HG03060 (cell line): ENCODE measurements at regions not wholly inside any gene's neighbourhood (a gene's known extent, or its start where the extent isn't known, plus 50 kb on each side); places are given as distances from the start of the nearest gene placed in this dataset.
"Not testable (repeated sequence)": the region's sequence is repeated elsewhere in the genome, so short reads cannot be mapped to it uniquely, and the experiment has no call there.

Experiments used
- ATAC-seq: cut with Tn5 transposase; IDR thresholded peaks from one replicate; pipeline ENCODE4 v1.9.1; 2021; ENCODE audit warnings: low read depth, moderate number of reproducible peaks; ENCODE audit not compliant: unreplicated experiment

GRCh38 chr1:67609577-67610341 lies 75.2 kb upstream of the GADD45A start:
- no peak for ATAC-seq

DNA sequence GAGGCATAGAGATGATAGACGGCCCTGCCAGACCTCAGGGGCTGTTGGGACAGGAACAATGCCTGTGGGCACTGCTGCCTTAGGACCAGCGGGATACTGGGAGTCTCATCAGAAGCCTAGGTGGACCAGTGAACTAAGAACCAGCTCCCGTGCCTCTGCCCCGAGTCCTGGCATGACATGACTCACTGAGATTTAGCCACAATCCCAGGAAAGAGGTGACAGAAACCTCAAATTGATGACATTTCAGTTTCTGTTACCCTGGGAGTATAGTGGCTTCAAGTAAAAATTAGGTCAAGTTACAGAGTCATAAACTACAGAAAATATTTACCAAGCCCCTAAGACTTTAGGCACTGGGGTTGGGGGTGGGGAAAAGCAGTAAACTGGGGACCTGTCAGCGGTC lies 74.6 kb upstream of the GADD45A start:
- ATAC-seq: no peak

DNA sequence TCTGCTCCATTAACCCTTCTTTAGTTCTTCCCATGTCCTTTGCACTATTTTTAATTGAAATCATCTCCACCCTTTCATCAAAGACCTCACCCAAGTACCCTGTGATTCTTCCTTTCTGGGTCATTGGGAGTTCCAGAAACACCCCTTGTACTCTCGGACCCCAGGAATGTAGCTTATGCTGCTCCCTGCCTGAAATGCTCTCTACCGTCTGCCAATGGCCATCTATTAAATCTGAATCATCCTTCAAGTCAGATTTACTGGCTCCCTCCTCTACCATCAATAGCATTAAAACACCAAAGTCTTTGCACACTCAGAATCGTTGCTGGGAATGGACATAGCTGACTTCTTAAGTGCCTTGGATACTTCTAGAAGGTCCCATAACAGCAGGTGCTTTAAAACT lies 73.2 kb upstream of the GADD45A start:
- ATAC-seq: no peak

GRCh38 chr1:67612788-67613241 lies 72.2 kb upstream of the GADD45A start:
- ATAC-seq: no peak

DNA sequence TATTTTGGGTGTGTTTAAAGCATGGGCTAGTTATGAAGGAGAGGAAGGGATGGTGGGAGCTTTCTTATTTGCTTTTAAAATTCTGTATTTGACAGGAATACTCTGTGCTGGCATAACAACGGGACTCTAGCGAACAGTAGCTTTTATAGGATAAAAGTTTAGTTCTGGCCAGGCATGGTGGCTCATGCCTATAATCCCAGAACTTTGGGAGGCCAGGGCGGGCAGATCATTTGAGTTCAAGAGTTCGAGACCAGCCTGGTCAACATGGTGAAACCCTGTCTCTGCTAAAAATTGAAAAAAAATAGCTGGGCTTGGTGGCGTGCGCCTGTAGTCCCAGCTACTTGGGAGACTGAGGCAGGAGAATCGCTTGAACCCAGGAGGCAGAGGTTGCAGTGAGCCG lies 71.5 kb upstream of the GADD45A start:
- not testable (repeated sequence) for ATAC-seq

- ATAC-seq: no peak
Measured at GRCh38 chr1:67614511-67614934, 70.5 kb upstream of the GADD45A start.

DNA sequence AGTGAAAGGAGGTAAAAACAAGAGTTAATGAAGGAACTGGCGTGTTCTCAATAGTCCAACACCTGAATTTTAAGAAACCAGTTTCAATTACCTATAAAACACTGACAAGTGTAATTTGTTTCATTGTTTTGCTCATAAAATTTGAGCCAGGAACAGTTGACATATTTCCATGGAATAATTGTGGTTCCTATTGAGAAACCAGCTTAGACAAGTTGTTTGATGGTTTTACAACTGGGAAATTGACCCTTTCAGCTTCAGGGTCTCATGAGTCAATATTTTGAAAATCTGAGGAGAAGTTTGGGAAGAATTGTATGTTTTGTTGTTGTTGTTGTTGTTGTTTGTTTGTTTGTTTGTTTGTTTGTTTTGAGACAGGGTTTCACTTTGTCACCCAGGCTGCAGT lies 69.1 kb upstream of the GADD45A start:
- ATAC-seq: no peak

- no peak for ATAC-seq
Measured at GRCh38 chr1:67616394-67616985, 68.5 kb upstream of the GADD45A start.

DNA sequence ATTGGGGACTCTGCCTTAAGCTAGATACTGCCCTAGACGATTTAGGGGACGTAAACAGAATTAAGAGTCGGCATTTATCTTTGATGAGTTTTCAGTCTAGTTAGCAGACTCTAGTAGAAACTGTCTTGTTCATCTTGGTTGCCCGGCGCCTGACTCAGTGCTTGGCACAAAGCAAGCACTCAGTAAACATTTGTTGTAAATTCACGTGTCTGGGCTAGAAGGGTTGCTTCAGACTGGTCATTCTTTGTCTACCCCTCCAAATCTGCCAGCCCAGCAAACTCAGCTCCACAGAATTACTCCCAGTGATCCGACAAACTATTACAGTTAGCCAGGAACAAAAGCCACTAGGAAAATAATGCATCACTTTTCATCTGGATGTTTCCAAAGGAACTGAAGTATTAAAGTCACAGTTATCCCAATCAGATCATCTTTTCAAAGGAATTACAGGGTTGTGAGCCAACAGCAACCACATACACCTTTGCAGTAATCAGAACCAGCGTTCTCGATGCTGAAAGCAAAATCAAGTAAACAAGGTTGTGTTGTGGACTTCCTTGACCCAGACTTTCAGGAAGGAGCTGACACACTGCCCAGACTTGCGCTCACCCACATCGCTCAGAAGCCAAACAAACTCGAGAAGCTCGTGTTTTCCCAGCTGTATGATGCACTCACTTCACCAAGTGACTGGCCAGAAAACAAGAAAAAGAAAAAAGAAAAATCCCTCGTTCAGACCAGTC lies 66.5 kb upstream of the GADD45A start:
- no peak for ATAC-seq

DNA sequence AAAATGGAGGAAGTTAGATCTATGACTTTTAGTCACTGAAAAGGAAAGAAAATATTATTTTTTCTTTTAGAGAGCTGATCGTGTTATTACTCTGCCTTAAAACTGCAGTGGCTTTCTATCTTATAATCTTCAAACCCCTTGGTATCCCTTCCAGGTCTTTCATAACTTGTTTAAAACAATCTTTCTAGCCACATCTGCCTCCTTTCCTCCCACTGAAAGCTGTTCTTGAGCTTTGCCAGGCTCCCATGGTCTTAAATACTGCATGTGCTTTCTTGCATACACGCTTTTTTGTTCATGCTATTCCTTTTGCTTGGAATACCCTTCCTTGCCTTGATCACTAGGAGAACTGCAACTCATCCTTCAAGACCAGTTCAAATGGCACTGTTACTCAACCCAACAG lies 65.9 kb upstream of the GADD45A start:
- ATAC-seq: no peak

DNA sequence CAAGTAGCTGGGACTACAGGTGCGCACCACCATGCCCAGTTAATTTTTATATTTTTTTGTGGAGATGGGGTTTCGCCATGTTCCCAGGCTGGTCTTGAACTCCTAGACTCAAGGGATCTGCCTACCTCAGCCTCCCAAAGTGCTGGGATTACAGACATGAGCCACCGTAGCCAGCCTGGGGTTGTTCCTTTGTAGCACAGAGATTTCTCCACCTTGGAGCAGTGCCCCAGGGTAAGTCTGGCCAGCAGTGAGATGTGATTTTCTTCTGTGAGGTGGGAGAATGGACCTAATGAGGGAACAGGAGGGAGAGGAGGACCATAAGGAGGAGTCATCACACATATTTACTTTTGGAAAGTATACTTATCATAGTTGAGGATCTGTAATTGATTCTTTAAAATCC lies 61.1 kb upstream of the GADD45A start:
- no peak for ATAC-seq

DNA sequence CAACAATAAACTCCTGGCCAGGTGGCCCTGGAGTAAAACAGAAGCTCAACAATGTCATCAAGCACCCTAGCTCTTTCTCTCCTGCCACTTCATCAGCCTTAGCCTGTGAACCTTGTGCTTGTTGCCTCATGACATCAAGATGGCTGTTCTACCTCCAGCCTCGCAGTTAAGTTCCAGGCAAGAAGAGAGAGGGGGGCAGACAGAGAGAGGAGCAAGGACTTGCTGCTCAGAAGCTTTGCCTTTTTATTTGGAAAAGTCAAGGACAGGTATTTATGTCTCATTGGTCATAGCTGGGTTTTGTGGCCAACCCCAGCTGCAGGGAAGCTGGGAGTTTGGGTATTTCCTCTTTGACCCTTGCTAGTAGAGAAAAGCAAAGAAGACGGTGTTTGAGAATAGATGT lies 60.3 kb upstream of the GADD45A start:
- no peak for ATAC-seq

DNA sequence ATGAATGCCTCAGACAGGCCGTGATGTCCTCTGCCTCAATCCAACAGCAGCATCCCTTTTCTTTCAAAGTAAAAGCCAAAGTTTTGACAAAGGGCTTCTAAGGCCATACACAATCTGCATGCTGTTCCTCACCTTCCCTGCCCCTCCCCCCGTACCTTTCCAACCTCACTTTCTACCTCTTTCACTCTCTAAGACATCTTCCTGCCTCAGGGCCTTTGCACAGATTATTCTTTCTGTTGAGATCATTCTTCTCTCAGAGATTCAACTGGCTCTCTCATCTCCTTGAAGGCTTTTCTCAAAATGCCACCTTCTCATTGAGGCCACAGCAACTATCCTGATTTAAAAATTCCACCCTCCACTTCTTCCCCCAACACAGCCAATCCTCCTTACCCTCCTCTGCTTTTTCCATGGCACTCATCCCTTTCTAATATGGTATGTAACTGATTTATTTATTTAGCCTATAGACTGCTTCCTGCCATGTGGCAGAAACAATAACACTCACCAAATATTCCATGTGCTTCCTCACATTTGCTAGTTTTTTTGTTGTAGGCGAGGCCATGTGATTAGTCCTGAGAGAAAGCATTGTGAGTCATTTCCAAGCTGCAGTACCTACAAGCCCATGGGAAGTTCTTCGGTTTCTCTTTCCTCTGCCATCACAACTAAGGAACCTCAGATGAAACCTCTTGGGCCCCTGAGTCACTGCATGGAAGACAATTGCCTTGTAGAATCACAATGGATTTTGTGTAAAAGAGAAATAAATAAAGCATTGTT lies 58.7 kb upstream of the GADD45A start:
- ATAC-seq: no peak

GRCh38 chr1:67626861-67627235 lies 58.2 kb upstream of the GADD45A start:
- no peak for ATAC-seq

DNA sequence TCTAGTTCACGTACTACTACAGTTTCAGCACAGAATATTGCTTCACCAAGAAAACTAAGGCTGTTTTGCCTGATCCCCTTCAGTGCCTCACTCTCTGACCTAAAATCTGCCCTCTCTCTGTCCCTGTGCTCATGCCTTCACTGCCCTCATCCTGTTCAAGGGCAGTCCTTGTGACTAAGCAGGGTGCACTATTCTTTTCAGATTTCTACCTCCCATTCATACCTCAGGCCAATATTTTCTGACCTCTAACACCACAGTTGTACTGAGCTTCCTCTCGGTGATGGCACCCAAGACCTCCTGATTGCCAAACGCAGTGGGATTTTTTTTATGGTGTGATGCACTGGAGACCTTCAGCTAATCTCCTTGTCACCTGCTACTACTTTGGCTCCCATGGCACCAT lies 57.7 kb upstream of the GADD45A start:
- no peak for ATAC-seq

DNA sequence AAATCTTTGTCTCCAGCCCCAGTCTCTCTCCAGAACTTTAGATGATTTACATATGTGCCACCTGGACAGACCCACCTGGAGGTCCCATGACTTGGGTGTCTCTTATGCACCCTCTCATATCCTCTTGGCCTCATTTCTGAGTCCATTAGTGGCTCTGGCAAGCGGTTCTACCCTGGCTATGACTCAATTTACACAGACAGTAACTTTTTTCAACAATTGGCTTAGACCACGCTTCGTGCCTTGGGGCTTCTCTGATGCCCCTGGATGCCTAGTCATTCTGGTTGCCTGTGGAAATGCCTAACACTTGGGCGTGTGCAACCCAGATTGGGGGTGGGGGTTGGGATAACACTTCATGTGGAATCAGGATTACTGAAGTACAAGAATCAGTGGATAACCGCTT lies 57.1 kb upstream of the GADD45A start:
- ATAC-seq: no peak

DNA sequence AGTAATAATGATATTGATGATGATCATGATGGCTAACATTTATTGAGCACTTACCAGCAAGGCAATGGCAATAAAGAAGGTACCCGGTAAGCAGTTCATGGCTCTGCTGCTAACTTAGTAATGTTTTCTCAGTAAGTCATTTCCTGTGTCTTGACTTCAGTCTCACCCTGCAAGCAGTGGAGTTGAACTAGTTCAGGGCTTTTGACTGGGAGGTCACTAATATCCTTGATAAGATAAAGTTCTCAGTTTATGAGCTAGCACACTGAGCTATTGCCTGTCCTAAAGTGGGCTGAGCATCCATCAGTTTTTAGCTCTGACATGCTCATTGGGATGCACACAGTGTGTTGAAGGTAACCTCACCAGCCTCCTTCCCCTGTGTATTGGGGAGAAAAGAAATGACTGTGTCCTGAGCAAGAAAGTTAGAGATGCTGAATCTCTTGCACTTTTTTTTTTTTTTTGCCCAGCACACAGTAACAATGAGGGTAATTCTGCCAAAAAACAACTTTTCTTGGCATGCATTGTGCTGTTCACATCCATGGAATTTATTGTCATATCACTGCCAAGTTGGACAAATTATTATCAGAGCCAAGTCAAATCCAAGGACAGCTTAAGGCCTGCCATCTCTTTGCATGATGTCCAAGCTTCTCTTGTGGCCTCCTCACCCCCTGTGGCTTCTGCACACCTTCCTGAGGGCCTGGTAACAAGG lies 55.5 kb upstream of the GADD45A start:
- ATAC-seq: no peak

DNA sequence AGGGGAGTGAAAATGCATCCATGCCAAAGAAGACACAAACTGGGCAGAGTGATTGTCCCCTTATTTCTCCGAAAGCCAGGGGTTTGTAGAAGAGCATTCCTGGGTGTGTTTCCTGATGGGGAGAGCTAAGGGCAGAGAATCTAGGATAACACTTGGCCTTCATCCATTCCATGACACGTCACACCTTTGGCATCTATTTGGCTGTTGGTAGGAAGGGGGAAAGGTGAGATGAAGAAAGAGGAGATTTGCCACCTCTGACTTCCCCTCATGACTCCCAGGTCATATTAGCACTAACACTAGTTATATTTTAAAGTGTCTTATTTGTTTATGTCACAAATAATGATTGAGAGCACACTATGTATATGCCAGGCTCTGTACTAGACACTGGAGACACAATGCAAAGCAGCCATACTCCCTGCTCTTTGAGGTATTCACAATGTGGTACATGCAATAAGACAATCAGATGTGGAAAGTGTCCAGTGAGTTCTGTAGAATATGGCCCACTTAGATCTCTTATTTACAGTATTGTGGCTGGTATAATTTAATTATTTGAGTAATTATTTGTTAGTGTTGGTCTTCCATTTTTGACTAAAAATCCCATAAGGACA lies 54.5 kb upstream of the GADD45A start:
- ATAC-seq: no peak

DNA sequence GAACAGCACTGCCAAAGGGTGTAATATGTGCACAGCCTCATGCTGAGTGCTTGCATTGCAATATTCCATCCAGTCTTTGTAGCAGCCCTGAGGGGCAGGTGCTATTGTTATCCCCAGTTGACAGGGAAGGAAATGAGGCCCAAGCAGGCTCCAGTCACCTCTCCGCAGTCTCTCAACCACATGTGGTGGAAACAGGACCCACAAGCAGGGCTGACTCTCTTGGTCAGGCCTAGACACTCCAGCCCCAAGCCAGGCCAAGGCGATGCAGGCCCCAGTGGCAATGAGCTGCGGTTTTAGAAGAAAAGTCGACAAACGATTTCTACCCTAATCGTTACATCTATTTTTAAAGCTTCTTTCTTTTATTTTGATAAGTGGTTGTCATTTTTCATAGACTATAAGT lies 52.6 kb upstream of the GADD45A start:
- ATAC-seq: no peak
